ENCODE measurements at regions not wholly inside any gene's neighbourhood (a gene's known extent, or its start where the extent isn't known, plus 50 kb on each side); places are given as distances from the start of the nearest gene placed in this dataset.

DNA sequence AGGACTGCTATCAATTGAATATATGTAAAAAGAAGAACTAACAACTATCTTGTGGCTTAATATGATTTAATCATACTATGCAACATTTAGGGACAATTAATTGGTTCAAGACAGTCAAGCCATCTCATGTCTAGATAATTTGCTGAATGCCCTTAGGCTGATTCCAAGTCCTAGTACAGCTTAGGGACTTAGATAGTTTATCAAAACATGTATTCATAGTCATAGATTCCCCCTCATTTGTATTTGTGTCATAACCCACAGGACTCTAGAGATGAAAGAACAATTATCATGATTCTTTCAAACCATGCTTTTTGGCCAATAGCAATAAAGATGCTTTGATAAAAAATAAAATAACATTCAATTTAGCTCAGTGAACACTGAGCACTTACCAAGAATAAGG, 607.6 kb downstream of the SLITRK1 start:
- no peaks in the 10 kb centered on the region for H3K9me3 ChIP-seq (ENCODE audit: control insufficient read depth, insufficient read depth, low read depth, low read length)
- H3K4me1 ChIP-seq (ENCODE audit: control insufficient read depth, insufficient read depth, low read length): no peaks in the 10 kb centered on the region
- H3K36me3 ChIP-seq (ENCODE audit: control insufficient read depth in 2 of 2, insufficient read depth in 1 of 2, low read length in 2 of 2): no peaks in the 10 kb centered on the region
- ChIA-PET POLR2A (no interaction called here), CTCF (no interaction called here)
- no peak overlapping the region for H3K27ac ChIP-seq (ENCODE audit: extremely low read depth, low read depth, low read length)
- TF ChIP-seq ZNF223 (tag by site-specific recombination; IDR thresholded peaks at IDR 0.05) (no peak), TCF7L2 (IDR thresholded peaks at IDR 0.05; ENCODE audit: borderline replicate concordance, low read depth, low read length) (peak; percentile 73)
- H3K4me3 ChIP-seq (ENCODE audit: low read depth, low read length): no peak overlapping the region

DNA sequence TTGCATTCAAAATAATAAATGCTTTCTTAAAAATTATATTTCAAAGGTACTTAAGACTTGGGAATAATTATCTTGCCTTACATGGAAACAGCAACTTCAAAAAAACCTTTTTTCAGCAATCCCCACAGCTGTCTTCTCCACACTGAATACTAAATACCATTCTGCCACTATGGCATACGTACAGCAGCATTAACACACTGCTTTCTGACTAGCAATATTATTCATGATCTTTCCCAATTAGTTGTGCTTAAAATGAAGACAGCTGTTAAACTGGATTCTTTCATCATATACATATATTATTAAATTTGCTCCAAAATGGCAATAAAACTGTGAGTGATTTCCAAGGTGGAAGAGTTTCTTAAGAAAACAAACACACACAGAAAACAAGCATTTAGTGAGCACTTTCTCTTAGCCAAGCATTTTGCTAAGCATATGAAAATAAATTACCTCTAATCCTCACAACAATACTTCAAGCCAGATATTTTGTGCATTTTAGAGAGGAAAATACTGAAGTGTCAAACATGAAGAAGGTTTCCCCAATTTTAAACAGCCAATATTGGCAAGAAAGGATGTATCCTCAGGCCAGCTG, 609.5 kb downstream of the SLITRK1 start:
- POLR2A ChIA-PET: no interaction called here
- TF ChIP-seq RBAK (tag by site-specific recombination; IDR thresholded peaks at IDR 0.05): no peak
- TF ChIP-seq ZNF211 (tag by site-specific recombination; IDR thresholded peaks at IDR 0.05; ENCODE audit: low read depth): no peak
- no peak for TF ChIP-seq ZNF549 (tag by site-specific recombination; IDR thresholded peaks at IDR 0.05)
- TF ChIP-seq ZNF184 (tag by site-specific recombination; IDR thresholded peaks at IDR 0.05): no peak
- TF ChIP-seq, protein P1, sequence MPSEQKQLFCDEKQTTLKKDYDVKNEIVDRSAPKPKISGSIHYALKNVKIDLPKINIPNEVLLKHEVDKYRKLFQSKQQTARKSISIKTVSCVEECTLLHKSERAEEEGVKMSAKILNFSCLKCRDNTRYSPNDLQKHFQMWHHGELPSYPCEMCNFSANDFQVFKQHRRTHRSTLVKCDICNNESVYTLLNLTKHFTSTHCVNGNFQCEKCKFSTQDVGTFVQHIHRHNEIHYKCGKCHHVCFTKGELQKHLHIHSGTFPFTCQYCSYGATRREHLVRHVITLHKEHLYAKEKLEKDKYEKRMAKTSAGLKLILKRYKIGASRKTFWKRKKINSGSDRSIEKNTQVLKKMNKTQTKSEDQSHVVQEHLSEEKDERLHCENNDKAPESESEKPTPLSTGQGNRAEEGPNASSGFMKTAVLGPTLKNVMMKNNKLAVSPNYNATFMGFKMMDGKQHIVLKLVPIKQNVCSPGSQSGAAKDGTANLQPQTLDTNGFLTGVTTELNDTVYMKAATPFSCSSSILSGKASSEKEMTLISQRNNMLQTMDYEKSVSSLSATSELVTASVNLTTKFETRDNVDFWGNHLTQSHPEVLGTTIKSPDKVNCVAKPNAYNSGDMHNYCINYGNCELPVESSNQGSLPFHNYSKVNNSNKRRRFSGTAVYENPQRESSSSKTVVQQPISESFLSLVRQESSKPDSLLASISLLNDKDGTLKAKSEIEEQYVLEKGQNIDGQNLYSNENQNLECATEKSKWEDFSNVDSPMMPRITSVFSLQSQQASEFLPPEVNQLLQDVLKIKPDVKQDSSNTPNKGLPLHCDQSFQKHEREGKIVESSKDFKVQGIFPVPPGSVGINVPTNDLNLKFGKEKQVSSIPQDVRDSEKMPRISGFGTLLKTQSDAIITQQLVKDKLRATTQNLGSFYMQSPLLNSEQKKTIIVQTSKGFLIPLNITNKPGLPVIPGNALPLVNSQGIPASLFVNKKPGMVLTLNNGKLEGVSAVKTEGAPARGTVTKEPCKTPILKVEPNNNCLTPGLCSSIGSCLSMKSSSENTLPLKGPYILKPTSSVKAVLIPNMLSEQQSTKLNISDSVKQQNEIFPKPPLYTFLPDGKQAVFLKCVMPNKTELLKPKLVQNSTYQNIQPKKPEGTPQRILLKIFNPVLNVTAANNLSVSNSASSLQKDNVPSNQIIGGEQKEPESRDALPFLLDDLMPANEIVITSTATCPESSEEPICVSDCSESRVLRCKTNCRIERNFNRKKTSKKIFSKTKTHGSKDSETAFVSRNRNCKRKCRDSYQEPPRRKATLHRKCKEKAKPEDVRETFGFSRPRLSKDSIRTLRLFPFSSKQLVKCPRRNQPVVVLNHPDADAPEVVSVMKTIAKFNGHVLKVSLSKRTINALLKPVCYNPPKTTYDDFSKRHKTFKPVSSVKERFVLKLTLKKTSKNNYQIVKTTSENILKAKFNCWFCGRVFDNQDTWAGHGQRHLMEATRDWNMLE (tag by site-specific recombination; conservative IDR thresholded peaks at IDR 0.05; ENCODE audit: low read depth): no peak
- TF ChIP-seq REPIN1 (tag by site-specific recombination; IDR thresholded peaks at IDR 0.05; ENCODE audit: low read depth): no peak
- TF ChIP-seq MZF1 (tag by site-specific recombination; IDR thresholded peaks at IDR 0.05; ENCODE audit: borderline replicate concordance): no peak
- no peak for TF ChIP-seq ZBTB17 (tag by site-specific recombination; IDR thresholded peaks at IDR 0.05)
- H3K9me3 ChIP-seq (ENCODE audit: control insufficient read depth, insufficient read depth, low read depth, low read length): no peaks in the 10 kb centered on the region
- H3K27ac ChIP-seq (ENCODE audit: extremely low read depth, low read depth, low read length): no peak overlapping the region
- H3K4me3 ChIP-seq (ENCODE audit: low read depth, low read length): no peak overlapping the region
- H3K36me3 ChIP-seq (ENCODE audit: control insufficient read depth in 2 of 2, insufficient read depth in 1 of 2, low read length in 2 of 2): no peaks in the 10 kb centered on the region
- CTCF ChIA-PET: no interaction called here
- no peaks in the 10 kb centered on the region for H3K4me1 ChIP-seq (ENCODE audit: control insufficient read depth, insufficient read depth, low read length)

DNA sequence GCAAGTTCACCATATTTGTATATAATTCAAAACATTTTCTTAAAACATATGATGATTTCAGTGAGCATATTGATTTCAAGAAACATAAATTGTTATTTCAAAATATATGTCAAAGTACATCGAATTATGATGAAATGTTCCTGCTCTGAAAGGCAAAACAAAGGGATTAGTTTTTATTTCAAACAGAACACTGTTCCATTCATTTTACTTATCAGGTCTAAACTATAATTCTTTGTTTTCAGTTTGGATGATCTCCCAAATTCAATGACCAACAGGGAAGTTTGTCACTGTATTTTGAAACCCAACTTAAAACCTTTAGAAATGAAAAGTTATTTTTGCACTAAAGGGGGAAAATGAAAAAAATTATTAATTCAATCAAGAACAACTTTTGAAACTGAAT, 610.2 kb downstream of the SLITRK1 start:
- TF ChIP-seq, protein P2, sequence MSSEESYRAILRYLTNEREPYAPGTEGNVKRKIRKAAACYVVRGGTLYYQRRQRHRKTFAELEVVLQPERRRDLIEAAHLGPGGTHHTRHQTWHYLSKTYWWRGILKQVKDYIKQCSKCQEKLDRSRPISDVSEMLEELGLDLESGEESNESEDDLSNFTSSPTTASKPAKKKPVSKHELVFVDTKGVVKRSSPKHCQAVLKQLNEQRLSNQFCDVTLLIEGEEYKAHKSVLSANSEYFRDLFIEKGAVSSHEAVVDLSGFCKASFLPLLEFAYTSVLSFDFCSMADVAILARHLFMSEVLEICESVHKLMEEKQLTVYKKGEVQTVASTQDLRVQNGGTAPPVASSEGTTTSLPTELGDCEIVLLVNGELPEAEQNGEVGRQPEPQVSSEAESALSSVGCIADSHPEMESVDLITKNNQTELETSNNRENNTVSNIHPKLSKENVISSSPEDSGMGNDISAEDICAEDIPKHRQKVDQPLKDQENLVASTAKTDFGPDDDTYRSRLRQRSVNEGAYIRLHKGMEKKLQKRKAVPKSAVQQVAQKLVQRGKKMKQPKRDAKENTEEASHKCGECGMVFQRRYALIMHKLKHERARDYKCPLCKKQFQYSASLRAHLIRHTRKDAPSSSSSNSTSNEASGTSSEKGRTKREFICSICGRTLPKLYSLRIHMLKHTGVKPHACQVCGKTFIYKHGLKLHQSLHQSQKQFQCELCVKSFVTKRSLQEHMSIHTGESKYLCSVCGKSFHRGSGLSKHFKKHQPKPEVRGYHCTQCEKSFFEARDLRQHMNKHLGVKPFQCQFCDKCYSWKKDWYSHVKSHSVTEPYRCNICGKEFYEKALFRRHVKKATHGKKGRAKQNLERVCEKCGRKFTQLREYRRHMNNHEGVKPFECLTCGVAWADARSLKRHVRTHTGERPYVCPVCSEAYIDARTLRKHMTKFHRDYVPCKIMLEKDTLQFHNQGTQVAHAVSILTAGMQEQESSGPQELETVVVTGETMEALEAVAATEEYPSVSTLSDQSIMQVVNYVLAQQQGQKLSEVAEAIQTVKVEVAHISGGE (tag by site-specific recombination; conservative IDR thresholded peaks at IDR 0.05; ENCODE audit: low read depth): no peak
- TF ChIP-seq ZNF837 (tag by site-specific recombination; IDR thresholded peaks at IDR 0.05): no peak
- TF ChIP-seq ZNF140 (tag by site-specific recombination; IDR thresholded peaks at IDR 0.05): no peak
- no peak for TF ChIP-seq ZNF404 (tag by site-specific recombination; IDR thresholded peaks at IDR 0.05)
- POLR2A ChIA-PET: no interaction called here
- Histone ChIP-seq H3K9me3 (ENCODE audit: control insufficient read depth, insufficient read depth, low read depth, low read length) (no peaks in the 10 kb centered on the region), H3K4me1 (ENCODE audit: control insufficient read depth, insufficient read depth, low read length) (no peaks in the 10 kb centered on the region), H3K27ac (ENCODE audit: extremely low read depth, low read depth, low read length) (no peak overlapping the region), H3K4me3 (ENCODE audit: low read depth, low read length) (no peak overlapping the region), H3K36me3 (ENCODE audit: control insufficient read depth in 2 of 2, insufficient read depth in 1 of 2, low read length in 2 of 2) (no peaks in the 10 kb centered on the region)
- CTCF ChIA-PET: no interaction called here
